GM23248 (cell line): ENCODE measurements at regions not wholly inside any gene's neighbourhood (a gene's known extent, or its start where the extent isn't known, plus 50 kb on each side); places are given as distances from the start of the nearest gene placed in this dataset.

Experiments used
- EZH2 ChIP-seq: fragments of 200-600 bp; sonication (generic); IDR thresholded peaks from 2 replicates; pipeline ENCODE4 v1.6.1; 2018; ENCODE audit warnings: antibody characterized with exemption, mild to moderate bottlenecking; ENCODE audit not compliant: insufficient read depth, poor library complexity, severe bottlenecking
- EZH2phosphoT487 ChIP-seq: fragments of 200-600 bp; sonication (generic); IDR thresholded peaks from 2 replicates; pipeline ENCODE4 v1.6.1; 2018; ENCODE audit warnings: antibody characterized with exemption, moderate library complexity, mild to moderate bottlenecking, low read depth; ENCODE audit not compliant: insufficient read depth

- TF ChIP-seq EZH2 (no peak), EZH2phosphoT487 (no peak)
Measured at GRCh38 chr5:162434281-162434680, 366.7 kb downstream of the GABRG2 start.
